ENCODE measurements at regions not wholly inside any gene's neighbourhood (a gene's known extent, or its start where the extent isn't known, plus 50 kb on each side); places are given as distances from the start of the nearest gene placed in this dataset.

- TF ChIP-seq, protein P1, sequence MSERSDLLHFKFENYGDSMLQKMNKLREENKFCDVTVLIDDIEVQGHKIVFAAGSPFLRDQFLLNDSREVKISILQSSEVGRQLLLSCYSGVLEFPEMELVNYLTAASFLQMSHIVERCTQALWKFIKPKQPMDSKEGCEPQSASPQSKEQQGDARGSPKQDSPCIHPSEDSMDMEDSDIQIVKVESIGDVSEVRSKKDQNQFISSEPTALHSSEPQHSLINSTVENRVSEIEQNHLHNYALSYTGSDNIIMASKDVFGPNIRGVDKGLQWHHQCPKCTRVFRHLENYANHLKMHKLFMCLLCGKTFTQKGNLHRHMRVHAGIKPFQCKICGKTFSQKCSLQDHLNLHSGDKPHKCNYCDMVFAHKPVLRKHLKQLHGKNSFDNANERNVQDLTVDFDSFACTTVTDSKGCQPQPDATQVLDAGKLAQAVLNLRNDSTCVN (CRISPR knock-in tag; IDR thresholded peaks at IDR 0.05; ENCODE audit: borderline replicate concordance), result peak; percentile 84
- TF ChIP-seq, protein P2, sequence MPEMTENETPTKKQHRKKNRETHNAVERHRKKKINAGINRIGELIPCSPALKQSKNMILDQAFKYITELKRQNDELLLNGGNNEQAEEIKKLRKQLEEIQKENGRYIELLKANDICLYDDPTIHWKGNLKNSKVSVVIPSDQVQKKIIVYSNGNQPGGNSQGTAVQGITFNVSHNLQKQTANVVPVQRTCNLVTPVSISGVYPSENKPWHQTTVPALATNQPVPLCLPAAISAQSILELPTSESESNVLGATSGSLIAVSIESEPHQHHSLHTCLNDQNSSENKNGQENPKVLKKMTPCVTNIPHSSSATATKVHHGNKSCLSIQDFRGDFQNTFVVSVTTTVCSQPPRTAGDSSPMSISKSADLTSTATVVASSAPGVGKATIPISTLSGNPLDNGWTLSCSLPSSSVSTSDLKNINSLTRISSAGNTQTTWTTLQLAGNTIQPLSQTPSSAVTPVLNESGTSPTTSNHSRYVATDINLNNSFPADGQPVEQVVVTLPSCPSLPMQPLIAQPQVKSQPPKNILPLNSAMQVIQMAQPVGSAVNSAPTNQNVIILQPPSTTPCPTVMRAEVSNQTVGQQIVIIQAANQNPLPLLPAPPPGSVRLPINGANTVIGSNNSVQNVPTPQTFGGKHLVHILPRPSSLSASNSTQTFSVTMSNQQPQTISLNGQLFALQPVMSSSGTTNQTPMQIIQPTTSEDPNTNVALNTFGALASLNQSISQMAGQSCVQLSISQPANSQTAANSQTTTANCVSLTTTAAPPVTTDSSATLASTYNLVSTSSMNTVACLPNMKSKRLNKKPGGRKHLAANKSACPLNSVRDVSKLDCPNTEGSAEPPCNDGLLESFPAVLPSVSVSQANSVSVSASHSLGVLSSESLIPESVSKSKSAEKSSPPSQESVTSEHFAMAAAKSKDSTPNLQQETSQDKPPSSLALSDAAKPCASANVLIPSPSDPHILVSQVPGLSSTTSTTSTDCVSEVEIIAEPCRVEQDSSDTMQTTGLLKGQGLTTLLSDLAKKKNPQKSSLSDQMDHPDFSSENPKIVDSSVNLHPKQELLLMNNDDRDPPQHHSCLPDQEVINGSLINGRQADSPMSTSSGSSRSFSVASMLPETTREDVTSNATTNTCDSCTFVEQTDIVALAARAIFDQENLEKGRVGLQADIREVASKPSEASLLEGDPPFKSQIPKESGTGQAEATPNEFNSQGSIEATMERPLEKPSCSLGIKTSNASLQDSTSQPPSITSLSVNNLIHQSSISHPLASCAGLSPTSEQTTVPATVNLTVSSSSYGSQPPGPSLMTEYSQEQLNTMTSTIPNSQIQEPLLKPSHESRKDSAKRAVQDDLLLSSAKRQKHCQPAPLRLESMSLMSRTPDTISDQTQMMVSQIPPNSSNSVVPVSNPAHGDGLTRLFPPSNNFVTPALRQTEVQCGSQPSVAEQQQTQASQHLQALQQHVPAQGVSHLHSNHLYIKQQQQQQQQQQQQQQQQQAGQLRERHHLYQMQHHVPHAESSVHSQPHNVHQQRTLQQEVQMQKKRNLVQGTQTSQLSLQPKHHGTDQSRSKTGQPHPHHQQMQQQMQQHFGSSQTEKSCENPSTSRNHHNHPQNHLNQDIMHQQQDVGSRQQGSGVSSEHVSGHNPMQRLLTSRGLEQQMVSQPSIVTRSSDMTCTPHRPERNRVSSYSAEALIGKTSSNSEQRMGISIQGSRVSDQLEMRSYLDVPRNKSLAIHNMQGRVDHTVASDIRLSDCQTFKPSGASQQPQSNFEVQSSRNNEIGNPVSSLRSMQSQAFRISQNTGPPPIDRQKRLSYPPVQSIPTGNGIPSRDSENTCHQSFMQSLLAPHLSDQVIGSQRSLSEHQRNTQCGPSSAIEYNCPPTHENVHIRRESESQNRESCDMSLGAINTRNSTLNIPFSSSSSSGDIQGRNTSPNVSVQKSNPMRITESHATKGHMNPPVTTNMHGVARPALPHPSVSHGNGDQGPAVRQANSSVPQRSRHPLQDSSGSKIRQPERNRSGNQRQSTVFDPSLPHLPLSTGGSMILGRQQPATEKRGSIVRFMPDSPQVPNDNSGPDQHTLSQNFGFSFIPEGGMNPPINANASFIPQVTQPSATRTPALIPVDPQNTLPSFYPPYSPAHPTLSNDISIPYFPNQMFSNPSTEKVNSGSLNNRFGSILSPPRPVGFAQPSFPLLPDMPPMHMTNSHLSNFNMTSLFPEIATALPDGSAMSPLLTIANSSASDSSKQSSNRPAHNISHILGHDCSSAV (CRISPR knock-in tag; IDR thresholded peaks at IDR 0.05; ENCODE audit: borderline replicate concordance), result no peak
- no peak for TF ChIP-seq ZFP91 (CRISPR knock-in tag; IDR thresholded peaks at IDR 0.05; ENCODE audit: borderline replicate concordance)
- no peak for TF ChIP-seq ZNF441 (CRISPR knock-in tag; IDR thresholded peaks at IDR 0.05; ENCODE audit: borderline replicate concordance)
- TF ChIP-seq MIER3 (CRISPR knock-in tag; IDR thresholded peaks at IDR 0.05; ENCODE audit: borderline replicate concordance), result 0 out of 2 replicates have a peak, but pooled peaks have one; percentile 66
- no peak for TF ChIP-seq RORA (CRISPR knock-in tag; IDR thresholded peaks at IDR 0.05)
- TF ChIP-seq HNRNPUL1 (IDR thresholded peaks at IDR 0.05; ENCODE audit: low read depth, low read length), result no peak
- no peak for TF ChIP-seq ISX (CRISPR knock-in tag; conservative IDR thresholded peaks at IDR 0.05)
- no peak for TF ChIP-seq EED (CRISPR knock-in tag; IDR thresholded peaks at IDR 0.05)
- TF ChIP-seq ZNF367 (CRISPR knock-in tag; IDR thresholded peaks at IDR 0.05; ENCODE audit: borderline replicate concordance), result no peak
- TF ChIP-seq, protein P3, sequence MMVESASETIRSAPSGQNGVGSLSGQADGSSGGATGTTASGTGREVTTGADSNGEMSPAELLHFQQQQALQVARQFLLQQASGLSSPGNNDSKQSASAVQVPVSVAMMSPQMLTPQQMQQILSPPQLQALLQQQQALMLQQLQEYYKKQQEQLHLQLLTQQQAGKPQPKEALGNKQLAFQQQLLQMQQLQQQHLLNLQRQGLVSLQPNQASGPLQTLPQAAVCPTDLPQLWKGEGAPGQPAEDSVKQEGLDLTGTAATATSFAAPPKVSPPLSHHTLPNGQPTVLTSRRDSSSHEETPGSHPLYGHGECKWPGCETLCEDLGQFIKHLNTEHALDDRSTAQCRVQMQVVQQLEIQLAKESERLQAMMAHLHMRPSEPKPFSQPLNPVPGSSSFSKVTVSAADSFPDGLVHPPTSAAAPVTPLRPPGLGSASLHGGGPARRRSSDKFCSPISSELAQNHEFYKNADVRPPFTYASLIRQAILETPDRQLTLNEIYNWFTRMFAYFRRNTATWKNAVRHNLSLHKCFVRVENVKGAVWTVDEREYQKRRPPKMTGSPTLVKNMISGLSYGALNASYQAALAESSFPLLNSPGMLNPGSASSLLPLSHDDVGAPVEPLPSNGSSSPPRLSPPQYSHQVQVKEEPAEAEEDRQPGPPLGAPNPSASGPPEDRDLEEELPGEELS (CRISPR knock-in tag; IDR thresholded peaks at IDR 0.05), result no peak
- no peak for TF ChIP-seq ZNF879 (CRISPR knock-in tag; IDR thresholded peaks at IDR 0.05)
- no peak for TF ChIP-seq SP5 (CRISPR knock-in tag; IDR thresholded peaks at IDR 0.05; ENCODE audit: borderline replicate concordance, low read depth)
- no peak for TF ChIP-seq NCOR1 (IDR thresholded peaks at IDR 0.05; ENCODE audit: borderline replicate concordance, low read length)
- no peak for TF ChIP-seq ZNF839 (CRISPR knock-in tag; IDR thresholded peaks at IDR 0.05; ENCODE audit: borderline replicate concordance)
- TF ChIP-seq ZNF570 (CRISPR knock-in tag; IDR thresholded peaks at IDR 0.05; ENCODE audit: borderline replicate concordance), result no peak
- TF ChIP-seq MYC (CRISPR knock-in tag; IDR thresholded peaks at IDR 0.05; ENCODE audit: borderline replicate concordance), result peak; percentile 52; the same call in 1 of the 2 replicates
Measured at GRCh38 chr14:36373982-36374673, 53.7 kb upstream of the MBIP start (continued).

Measured in HepG2 (cell line).